Tibial nerve (tissue), 4 donors: ENCODE measurements at regions not wholly inside any gene's neighbourhood (a gene's known extent, or its start where the extent isn't known, plus 50 kb on each side); places are given as distances from the start of the nearest gene placed in this dataset.

Experiments
- EP300 ChIP-seq, 2 donors: sonication (generic); formaldehyde crosslinking; IDR thresholded peaks; one replicate each; pipeline ENCODE4 v1.6.1; 2017; ENCODE audit warnings: antibody characterized with exemption in 2 of 2, mild to moderate bottlenecking in 1 of 2
- POLR2A ChIP-seq, 2 donors: fragments of 450-650 bp; IDR thresholded peaks; one replicate each; pipeline ENCODE4 v1.6.1; 2017; ENCODE audit warnings: antibody characterized with exemption in 2 of 2, mild to moderate bottlenecking in 2 of 2, moderate library complexity in 2 of 2
- TF ChIP-seq, protein P1 (sequence below), 5 experiments: fragments of 200-600 bp in 3 of 5; fragments of 450-650 bp in 2 of 5; sonication (generic) in 3 of 5; IDR thresholded peaks; one replicate each; pipeline ENCODE4 v1.5.1; 2016 to 2019; ENCODE audit warnings: antibody characterized with exemption in 5 of 5, mild to moderate bottlenecking in 3 of 5, moderate library complexity in 2 of 5

DNA sequence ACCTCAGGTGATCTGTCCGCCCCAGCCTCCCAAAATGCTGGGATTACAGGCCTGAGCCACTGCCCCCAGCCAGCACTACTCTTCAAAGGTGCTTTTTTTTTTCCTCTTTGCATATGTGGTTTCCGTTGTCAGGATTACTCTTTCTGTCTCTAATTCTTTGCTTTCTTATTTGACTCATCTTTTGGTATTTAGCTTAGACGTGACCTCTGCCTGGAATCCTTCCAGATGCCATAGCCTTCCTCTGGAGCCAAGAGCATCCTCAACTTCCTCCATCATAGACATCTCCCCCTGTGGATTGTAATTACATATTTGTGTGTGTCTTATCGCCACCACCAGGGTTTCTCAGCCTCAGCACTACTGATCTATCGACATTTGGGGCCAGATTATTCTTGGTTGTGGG, 84.4 kb upstream of the XYLT1 start:
- no peak for TF ChIP-seq POLR2A (IDR thresholded peaks at IDR 0.05)
- TF ChIP-seq, protein P1, sequence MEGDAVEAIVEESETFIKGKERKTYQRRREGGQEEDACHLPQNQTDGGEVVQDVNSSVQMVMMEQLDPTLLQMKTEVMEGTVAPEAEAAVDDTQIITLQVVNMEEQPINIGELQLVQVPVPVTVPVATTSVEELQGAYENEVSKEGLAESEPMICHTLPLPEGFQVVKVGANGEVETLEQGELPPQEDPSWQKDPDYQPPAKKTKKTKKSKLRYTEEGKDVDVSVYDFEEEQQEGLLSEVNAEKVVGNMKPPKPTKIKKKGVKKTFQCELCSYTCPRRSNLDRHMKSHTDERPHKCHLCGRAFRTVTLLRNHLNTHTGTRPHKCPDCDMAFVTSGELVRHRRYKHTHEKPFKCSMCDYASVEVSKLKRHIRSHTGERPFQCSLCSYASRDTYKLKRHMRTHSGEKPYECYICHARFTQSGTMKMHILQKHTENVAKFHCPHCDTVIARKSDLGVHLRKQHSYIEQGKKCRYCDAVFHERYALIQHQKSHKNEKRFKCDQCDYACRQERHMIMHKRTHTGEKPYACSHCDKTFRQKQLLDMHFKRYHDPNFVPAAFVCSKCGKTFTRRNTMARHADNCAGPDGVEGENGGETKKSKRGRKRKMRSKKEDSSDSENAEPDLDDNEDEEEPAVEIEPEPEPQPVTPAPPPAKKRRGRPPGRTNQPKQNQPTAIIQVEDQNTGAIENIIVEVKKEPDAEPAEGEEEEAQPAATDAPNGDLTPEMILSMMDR (IDR thresholded peaks at IDR 0.05), result no peak
- TF ChIP-seq EP300 (IDR thresholded peaks at IDR 0.05), result no peak
